Adrenal gland (tissue), 5 donors: ENCODE measurements at regions not wholly inside any gene's neighbourhood (a gene's known extent, or its start where the extent isn't known, plus 50 kb on each side); places are given as distances from the start of the nearest gene placed in this dataset.

Source experiments
- CTCF ChIP-seq, 6 experiments: fragments of 450-650 bp in 4 of 6; fragments of 200-600 bp in 2 of 6; sonication (generic) in 1 of 6; IDR thresholded peaks; 1 replicate in 5 of 6; 2 replicates in 1 of 6; pipeline versions ENCODE4 v1.5.1 to v1.8.0; 2016 to 2021; ENCODE audit warnings: antibody characterized with exemption in 6 of 6, mild to moderate bottlenecking in 2 of 6, moderate library complexity in 1 of 6
- POLR2A ChIP-seq, 2 donors: fragments of 450-650 bp; IDR thresholded peaks; one replicate each; pipeline ENCODE4 v1.6.1; 2017; ENCODE audit warnings: antibody characterized with exemption in 2 of 2, mild to moderate bottlenecking in 2 of 2, moderate library complexity in 1 of 2
- donor health status: DM: no; HTN: no; CAD: no.

GRCh38 chr2:60379684-60380083 is 173.8 kb downstream of the BCL11A start:
- no peak for TF ChIP-seq CTCF (IDR thresholded peaks at IDR 0.05)
- no peak for TF ChIP-seq POLR2A (IDR thresholded peaks at IDR 0.05)
